Nucleus accumbens (tissue), 56 donors: ENCODE measurements at regions not wholly inside any gene's neighbourhood (a gene's known extent, or its start where the extent isn't known, plus 50 kb on each side); places are given as distances from the start of the nearest gene placed in this dataset.
"Not testable (repeated sequence)": the region's sequence is repeated elsewhere in the genome, so short reads cannot be mapped to it uniquely, and the experiment has no call there.

Experiments used
- DNase-seq, 56 donors: peaks; one replicate each; lab custom pipeline; 2025; lab: John Stamatoyannopoulos, UW

GRCh38 chr14:22180045-22180444 is 409.0 kb downstream of the DAD1 start:
- no peak for DNase-seq

- DNase-seq, result no peak
Measured at GRCh38 chr14:22179190-22179589, 409.8 kb downstream of the DAD1 start.

DNA sequence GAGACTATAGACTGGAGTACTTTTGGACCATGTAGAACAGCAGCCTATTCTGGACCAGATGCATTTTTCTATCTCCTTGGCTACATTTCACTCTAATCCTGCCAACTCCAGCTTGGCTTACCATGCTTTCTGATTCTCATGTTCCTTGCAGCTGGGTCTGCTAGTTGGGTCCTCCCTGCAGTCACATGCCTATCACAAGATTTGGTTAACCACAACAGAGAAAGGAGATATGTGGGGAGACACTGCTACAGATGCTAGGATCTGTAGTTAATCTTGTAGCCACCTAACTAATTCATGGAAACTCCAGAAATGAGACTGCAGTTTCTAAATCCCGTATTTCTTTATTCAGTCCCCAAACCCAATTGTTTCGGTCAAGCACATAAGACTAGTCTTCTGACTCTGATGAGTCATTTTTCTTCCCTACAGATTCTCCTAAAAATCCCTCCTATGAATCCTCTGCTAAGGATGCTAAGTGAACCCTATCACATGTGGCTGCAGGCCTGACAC is 410.6 kb downstream of the DAD1 start:
- DNase-seq, result no peak

- DNase-seq, result no peak
Measured at GRCh38 chr14:22177870-22178269, 411.2 kb downstream of the DAD1 start.

DNA sequence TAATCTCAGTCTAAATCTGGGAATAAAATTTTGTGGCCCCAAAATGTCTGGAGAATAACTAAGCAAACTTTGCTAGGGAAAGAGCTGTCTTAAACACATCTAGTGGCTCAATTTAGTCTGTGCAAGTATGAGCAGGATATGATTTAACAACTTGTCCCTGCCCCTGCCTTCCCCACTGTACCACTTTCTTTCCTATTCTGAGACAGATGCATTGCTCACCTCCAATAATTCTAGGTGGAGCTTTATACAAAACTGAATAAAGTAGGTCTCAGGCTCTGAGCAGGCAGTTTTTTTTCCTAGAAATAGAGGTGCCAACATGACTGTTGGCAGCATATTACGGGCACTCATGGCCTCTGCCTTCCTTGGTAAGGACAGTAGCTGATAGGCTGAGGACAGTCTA is 412.1 kb downstream of the DAD1 start:
- no peak for DNase-seq

DNA sequence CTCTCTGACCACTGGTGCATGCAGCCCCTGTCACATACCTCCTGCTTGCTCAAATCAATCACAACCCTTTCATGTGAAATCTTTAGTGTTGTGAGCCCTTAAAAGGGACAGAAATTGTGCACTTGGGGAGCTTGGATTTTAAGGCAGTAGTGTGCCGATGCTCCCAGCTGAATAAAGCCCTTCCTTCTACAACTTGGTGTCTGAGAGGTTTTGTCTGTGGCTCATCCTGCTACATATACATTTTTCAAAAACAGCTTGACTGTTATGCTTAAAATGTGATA is 413.8 kb downstream of the DAD1 start:
- not testable (repeated sequence) for DNase-seq

DNA sequence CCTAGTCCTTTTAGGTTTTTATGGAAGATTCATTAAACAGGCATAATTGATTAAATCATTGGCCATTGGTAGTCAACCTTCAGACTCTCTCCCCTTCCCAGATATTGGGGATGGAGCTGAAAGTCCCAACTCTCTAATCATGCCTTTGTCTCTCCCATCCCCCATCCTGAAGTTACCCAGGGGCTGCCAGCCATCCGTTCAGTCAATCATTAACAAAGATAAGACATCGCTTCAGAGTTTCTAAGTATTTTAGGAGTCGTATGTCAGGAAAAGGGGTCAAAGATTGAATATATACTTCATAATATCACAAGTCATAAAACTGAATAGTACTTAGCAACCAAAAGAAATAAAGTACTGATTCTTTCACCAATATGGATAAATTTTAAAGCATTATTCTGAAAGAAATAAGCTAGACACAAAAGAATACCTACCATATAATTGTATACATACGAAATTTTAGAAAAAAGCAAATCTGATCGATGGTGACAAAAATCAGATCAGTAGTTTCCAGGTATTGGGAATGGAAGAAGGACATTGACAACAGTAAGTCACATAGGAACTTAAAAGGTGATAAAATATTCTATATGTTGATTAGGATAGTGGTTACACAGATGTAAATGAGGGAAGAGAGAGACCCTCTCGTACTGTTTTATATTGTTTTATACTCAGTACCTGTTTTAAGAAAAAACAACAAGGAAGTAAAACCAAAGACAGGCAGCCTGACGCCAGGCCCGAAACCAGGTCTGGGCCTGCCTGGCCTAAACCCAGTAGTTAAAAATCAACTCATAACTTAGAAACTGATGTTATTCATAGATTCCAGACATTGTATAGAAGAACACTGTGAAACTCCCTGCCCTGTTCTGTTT is 414.4 kb downstream of the DAD1 start:
- no peak for DNase-seq

GRCh38 chr14:22168092-22168955 is 420.7 kb downstream of the DAD1 start:
- no peak for DNase-seq

- DNase-seq, result no peak
Measured at GRCh38 chr14:22164616-22165015, 424.4 kb downstream of the DAD1 start.

DNA sequence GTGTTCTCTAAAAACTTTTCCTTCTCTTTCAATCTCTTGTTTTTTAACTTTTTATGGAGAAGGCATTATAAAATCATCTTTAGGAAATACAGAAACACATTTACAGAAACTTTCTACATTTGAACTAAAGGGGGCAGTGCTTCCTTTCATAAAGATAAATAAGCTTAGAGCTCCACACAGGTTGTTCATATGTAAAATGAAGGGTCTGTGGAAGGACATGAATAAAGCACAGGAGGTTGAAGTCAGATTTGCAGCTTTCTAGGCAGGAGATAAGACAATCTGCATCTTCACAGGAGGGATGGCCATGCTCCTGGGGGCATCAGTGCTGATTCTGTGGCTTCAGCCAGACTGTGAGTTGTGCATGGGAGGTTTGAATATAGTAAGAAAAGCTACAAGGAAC is 426.0 kb downstream of the DAD1 start:
- DNase-seq, result no peak

DNA sequence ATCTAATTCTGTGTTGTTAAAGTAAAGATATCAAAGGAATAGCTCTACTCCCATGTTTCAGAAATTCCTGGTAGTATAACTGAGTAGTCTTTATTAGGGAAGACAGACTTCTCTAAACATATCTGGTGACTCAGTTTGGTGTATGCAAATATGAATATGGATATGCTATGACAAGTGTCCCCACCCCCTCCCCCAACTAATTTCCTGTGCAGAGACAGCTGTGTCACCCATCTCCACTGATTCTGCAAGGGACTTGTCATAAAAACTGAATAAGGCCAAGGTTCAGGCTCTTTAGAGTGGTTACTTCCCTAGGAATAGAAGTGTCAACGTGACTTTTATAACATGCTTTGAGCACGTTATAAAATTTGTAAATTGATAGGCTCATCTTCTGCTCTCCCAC is 429.1 kb downstream of the DAD1 start:
- DNase-seq, result no peak

DNA sequence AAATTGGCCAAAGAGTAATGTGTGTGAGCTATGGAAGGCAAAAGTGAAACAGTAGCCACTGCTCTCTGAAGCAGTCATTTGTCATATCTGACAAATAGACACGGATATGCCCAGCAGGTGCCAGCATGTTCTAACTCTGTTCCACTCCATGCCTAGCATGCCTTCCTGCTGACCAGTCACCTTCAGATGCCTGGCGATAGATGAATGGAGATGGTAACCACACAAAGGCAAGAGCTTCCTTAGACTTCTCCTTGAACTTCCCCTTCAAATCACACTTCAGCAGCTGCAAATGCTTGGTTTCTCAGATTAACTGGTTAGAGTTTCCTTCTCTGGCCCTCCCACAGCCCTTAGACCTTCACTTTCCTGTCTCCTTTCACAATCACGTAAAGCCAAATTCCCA is 429.9 kb downstream of the DAD1 start:
- DNase-seq, result no peak

DNA sequence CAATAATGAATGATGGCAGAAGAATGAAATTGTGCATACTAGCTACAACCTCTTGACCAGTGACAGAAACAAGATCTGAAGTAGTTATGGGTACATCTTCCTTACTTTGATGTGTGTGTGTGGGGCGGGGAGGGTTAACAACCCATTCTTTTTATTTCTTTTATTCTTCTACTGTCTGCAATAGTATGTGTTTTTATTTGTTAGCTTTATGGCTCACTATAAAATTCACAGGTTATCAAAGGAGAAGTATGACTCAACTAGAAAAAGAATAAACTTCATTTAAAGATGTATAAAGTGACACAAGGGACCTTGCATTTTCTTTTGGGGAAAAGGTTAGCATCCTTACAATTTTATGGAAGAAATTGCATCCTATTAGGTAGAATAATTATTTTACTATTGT is 430.5 kb downstream of the DAD1 start:
- DNase-seq, result no peak

- no peak for DNase-seq
Measured at GRCh38 chr14:22155571-22155970, 433.5 kb downstream of the DAD1 start.

DNA sequence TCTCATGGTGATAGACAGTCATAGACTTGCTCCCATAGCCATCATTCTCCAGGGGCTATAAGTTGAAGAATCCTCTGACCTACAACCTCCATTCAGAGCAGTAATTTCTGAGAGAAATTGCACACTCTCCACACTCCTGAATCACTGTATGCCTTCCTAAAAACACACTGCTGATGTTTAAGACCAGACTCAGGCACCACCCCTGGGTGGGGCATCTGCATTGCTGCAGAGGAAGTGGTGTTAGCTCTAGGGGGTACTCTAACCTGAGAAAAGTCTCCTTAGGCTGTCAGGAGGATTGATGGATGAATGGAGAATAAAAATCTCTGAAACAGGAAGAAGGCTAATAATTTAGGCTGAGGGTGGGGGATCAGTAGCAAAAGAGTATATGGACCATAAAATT is 436.1 kb downstream of the DAD1 start:
- DNase-seq, result no peak

- no peak for DNase-seq
Measured at GRCh38 chr14:22152161-22152870, 436.7 kb downstream of the DAD1 start.

- no peak for DNase-seq
Measured at GRCh38 chr14:22151121-22151520, 437.9 kb downstream of the DAD1 start.

DNA sequence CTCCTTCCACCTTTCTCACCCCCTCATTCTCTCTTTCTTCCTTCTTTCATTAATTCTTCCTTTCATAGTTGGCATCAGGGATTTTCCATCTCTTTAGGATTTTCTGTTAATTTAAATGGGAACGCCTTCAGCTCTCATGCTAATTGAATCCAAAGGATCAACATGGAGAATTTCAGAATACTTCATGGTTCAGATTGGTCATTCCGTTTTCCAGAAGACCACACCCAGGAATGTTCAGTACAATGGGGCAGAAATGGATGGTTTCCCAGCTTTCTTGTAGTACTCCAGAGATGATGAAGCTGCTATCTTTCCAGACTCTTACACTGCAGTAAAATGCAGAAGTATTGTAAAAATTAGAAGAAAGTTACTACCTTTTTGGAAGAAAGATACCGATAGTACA is 440.0 kb downstream of the DAD1 start:
- no peak for DNase-seq

DNA sequence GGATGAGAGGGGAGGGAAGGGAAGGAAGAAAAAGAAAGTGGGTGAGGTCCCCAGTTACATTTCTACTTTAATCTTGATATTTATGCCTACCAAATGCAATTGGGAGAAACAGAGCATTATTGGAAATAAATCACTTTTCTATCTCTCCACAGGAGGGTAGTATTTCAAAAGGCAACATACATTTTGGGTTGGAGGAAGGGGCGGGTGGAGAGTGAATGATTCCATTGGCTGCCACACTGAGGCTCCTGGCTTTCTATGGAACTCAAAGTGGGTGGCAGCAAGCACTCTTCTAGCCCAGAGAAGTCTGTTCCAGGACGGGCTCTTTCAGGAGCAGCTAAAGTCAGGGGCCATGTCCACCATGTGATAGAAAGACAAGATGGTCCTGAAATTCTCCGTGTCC is 441.3 kb downstream of the DAD1 start:
- DNase-seq, result no peak

GRCh38 chr14:22143363-22143762 is 445.7 kb downstream of the DAD1 start:
- no peak for DNase-seq

- no peak for DNase-seq
Measured at GRCh38 chr14:22140633-22141032, 448.4 kb downstream of the DAD1 start.
